Type B pancreatic cell (in vitro differentiated cells): ENCODE measurements at regions not wholly inside any gene's neighbourhood (a gene's known extent, or its start where the extent isn't known, plus 50 kb on each side); places are given as distances from the start of the nearest gene placed in this dataset.

Experiments used
- DNase-seq: peaks from one replicate; pipeline ENCODE4 v3.0.0; 2021; ENCODE audit warnings: mixed read lengths; ENCODE audit not compliant: unreplicated experiment; ENCODE audit errors: extremely low spot score
- H3K27ac Mint-ChIP-seq: 2 replicates; pipeline ENCODE4 v1.8.0; 2021; ENCODE audit warnings: mild to moderate bottlenecking, mixed read lengths
- H3K27me3 Mint-ChIP-seq: 2 replicates; pipeline ENCODE4 v1.8.0; 2021; ENCODE audit warnings: mixed read lengths
- H3K36me3 Mint-ChIP-seq: 2 replicates; pipeline ENCODE4 v1.8.0; 2021; ENCODE audit warnings: mixed read lengths
- H3K4me1 Mint-ChIP-seq: one replicate; pipeline ENCODE4 v1.8.0; 2021; ENCODE audit warnings: mixed read lengths; ENCODE audit not compliant: unreplicated experiment
- H3K4me3 Mint-ChIP-seq: 2 replicates; pipeline ENCODE4 v1.8.0; 2021; ENCODE audit warnings: mild to moderate bottlenecking, mixed read lengths
- H3K9me3 Mint-ChIP-seq: 2 replicates; pipeline ENCODE4 v1.8.0; 2021; ENCODE audit warnings: mixed read lengths
- CTCF ChIP-seq: fragments of 200-600 bp; sonication (generic); conservative IDR thresholded peaks from 2 replicates; pipeline ENCODE4 v1.5.0; 2021; ENCODE audit warnings: antibody characterized with exemption, mild to moderate bottlenecking

GRCh38 chr2:181264001-181264400, 193.2 kb upstream of the ITGA4 start:
- Mint-ChIP-seq H3K4me3 (no peak overlapping the region), H3K36me3 (no peaks in the 10 kb centered on the region), H3K27ac (no peak overlapping the region), H3K9me3 (no peaks in the 10 kb centered on the region), H3K4me1 (no peaks in the 10 kb centered on the region), H3K27me3 (peaks cover 4% of the 10 kb centered on the region)
- TF ChIP-seq CTCF = no peak
- DNase-seq = no peak

- no peaks in the 10 kb centered on the region for H3K36me3 Mint-ChIP-seq
- DNase-seq = no peak
- H3K4me3 Mint-ChIP-seq = no peak overlapping the region
- no peak for TF ChIP-seq CTCF
- H3K4me1 Mint-ChIP-seq = no peaks in the 10 kb centered on the region
- H3K9me3 Mint-ChIP-seq = no peaks in the 10 kb centered on the region
- peaks cover 4% of the 10 kb centered on the region for H3K27me3 Mint-ChIP-seq
- H3K27ac Mint-ChIP-seq = no peak overlapping the region
Observed at GRCh38 chr2:181264441-181264840, 192.7 kb upstream of the ITGA4 start.

GRCh38 chr2:181266614-181267013, 190.6 kb upstream of the ITGA4 start:
- H3K27me3 Mint-ChIP-seq = peaks cover 4% of the 10 kb centered on the region
- no peak overlapping the region for H3K4me3 Mint-ChIP-seq
- no peaks in the 10 kb centered on the region for H3K4me1 Mint-ChIP-seq
- no peak for TF ChIP-seq CTCF
- H3K36me3 Mint-ChIP-seq = no peaks in the 10 kb centered on the region
- H3K9me3 Mint-ChIP-seq = no peaks in the 10 kb centered on the region
- DNase-seq = no peak
- no peak overlapping the region for H3K27ac Mint-ChIP-seq

GRCh38 chr2:181268174-181268867, 188.9 kb upstream of the ITGA4 start:
- H3K36me3 Mint-ChIP-seq = no peaks in the 10 kb centered on the region
- no peak overlapping the region for H3K4me3 Mint-ChIP-seq
- TF ChIP-seq CTCF = no peak
- H3K9me3 Mint-ChIP-seq = no peaks in the 10 kb centered on the region
- DNase-seq = no peak
- peaks cover 4% of the 10 kb centered on the region for H3K27me3 Mint-ChIP-seq
- H3K27ac Mint-ChIP-seq = no peak overlapping the region
- no peaks in the 10 kb centered on the region for H3K4me1 Mint-ChIP-seq

GRCh38 chr2:181273986-181274385, 183.2 kb upstream of the ITGA4 start:
- Mint-ChIP-seq H3K36me3 (no peaks in the 10 kb centered on the region), H3K4me3 (no peak overlapping the region), H3K9me3 (no peaks in the 10 kb centered on the region), H3K4me1 (no peaks in the 10 kb centered on the region), H3K27ac (no peak overlapping the region), H3K27me3 (no peaks in the 10 kb centered on the region)
- DNase-seq = no peak
- no peak for TF ChIP-seq CTCF

GRCh38 chr2:181275643-181276070, 181.5 kb upstream of the ITGA4 start:
- Mint-ChIP-seq H3K27me3 (no peaks in the 10 kb centered on the region), H3K4me1 (peaks cover 6% of the 10 kb centered on the region), H3K36me3 (no peaks in the 10 kb centered on the region), H3K4me3 (no peak overlapping the region), H3K9me3 (no peaks in the 10 kb centered on the region), H3K27ac (no peak overlapping the region)
- no peak for DNase-seq
- TF ChIP-seq CTCF = no peak
